SK-N-SH (cell line): ENCODE measurements at regions not wholly inside any gene's neighbourhood (a gene's known extent, or its start where the extent isn't known, plus 50 kb on each side); places are given as distances from the start of the nearest gene placed in this dataset.
A peak's percentile ranks its signal among the peaks of the same experiment; 100 is the strongest.

ENCODE experiments used
- CHD2 ChIP-seq: fragments of 150-350 bp; IDR thresholded peaks from 2 replicates; pipeline ENCODE4 v1.6.1; 2018; ENCODE audit warnings: low read length; ENCODE audit not compliant: partially characterized antibody
- EP300 ChIP-seq, 2 experiments: IDR thresholded peaks; 2 replicates each; pipeline versions ENCODE4 v1.4.0 to v1.6.1; 2012; ENCODE audit warnings: borderline replicate concordance in 1 of 2, low read depth in 1 of 2, low read length in 1 of 2
- FOXJ3 ChIP-seq: sonication (generic); formaldehyde crosslinking; IDR thresholded peaks from 2 replicates; pipeline ENCODE4 v1.5.1; 2020; ENCODE audit warnings: mild to moderate bottlenecking, missing genetic modification reagents
- GABPA ChIP-seq: IDR thresholded peaks from 2 replicates; pipeline ENCODE4 v1.4.0; 2012; ENCODE audit warnings: low read depth, mild to moderate bottlenecking
- JUND ChIP-seq: IDR thresholded peaks from 2 replicates; pipeline ENCODE4 v1.4.0; 2012
- NRF1 ChIP-seq: IDR thresholded peaks from 2 replicates; pipeline ENCODE4 v1.6.1; 2012; ENCODE audit warnings: low read depth, mild to moderate bottlenecking, low read length
- POLR2AphosphoS5 ChIP-seq: IDR thresholded peaks from 2 replicates; pipeline ENCODE4 v1.6.1; 2012; ENCODE audit warnings: low read depth, low read length
- RXRA ChIP-seq: IDR thresholded peaks from 2 replicates; pipeline ENCODE4 v1.4.0; 2012; ENCODE audit warnings: low read depth, mild to moderate bottlenecking, borderline replicate concordance
- SIN3A ChIP-seq: IDR thresholded peaks from 2 replicates; pipeline ENCODE4 v1.6.1; 2012; ENCODE audit warnings: low read depth, mild to moderate bottlenecking, low read length, moderate library complexity, borderline replicate concordance
- TCF12 ChIP-seq: IDR thresholded peaks from 2 replicates; pipeline ENCODE4 v1.4.0; 2012
- TEAD4 ChIP-seq: IDR thresholded peaks from 2 replicates; pipeline ENCODE4 v1.4.0; 2012; ENCODE audit warnings: mild to moderate bottlenecking, borderline replicate concordance; ENCODE audit not compliant: insufficient read depth
- YY1 ChIP-seq: IDR thresholded peaks from 2 replicates; pipeline ENCODE4 v1.4.0; 2012; ENCODE audit warnings: low read depth, mild to moderate bottlenecking
- TF ChIP-seq, protein P1 (sequence below): fragments of 150-350 bp; IDR thresholded peaks from 2 replicates; pipeline ENCODE4 v1.6.1; 2016; ENCODE audit warnings: mild to moderate bottlenecking, low read depth, low read length
- TF ChIP-seq, protein P2 (sequence below): IDR thresholded peaks from 2 replicates; pipeline ENCODE4; 2012
- TF ChIP-seq, protein P3 (sequence below): fragments of 200-600 bp; sonication (generic); IDR thresholded peaks from 2 replicates; pipeline ENCODE4 v1.6.1; 2017; ENCODE audit warnings: antibody characterized with exemption, mild to moderate bottlenecking, moderate library complexity
- TF ChIP-seq, protein P4 (sequence below): IDR thresholded peaks from 2 replicates; pipeline ENCODE4 v1.4.0; 2012; ENCODE audit warnings: low read depth, borderline replicate concordance
- TF ChIP-seq, protein P5 (sequence below): IDR thresholded peaks from 2 replicates; pipeline ENCODE4 v1.4.0; 2012; ENCODE audit warnings: low read depth, borderline replicate concordance

DNA sequence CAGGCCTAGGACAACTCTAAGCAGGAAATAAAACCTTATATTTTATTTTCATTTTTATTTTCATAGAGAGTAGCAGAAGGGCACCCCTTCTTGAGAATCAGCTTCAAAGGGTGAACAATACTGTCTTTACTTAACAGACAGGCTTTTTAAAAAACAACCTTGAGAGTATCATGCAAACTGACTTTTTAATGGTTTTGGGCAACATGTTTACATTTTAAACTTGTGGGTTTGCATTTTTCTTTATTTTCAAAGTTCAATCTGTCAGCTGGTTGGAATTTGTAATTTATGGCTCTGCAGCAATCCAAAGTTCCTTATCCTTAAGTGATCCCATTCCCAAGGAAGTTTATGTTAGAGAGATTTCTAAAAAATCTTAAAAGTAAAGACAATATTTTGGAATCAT, 392.3 kb upstream of the ADAMTS5 start (continued):
- TF ChIP-seq, protein P1, sequence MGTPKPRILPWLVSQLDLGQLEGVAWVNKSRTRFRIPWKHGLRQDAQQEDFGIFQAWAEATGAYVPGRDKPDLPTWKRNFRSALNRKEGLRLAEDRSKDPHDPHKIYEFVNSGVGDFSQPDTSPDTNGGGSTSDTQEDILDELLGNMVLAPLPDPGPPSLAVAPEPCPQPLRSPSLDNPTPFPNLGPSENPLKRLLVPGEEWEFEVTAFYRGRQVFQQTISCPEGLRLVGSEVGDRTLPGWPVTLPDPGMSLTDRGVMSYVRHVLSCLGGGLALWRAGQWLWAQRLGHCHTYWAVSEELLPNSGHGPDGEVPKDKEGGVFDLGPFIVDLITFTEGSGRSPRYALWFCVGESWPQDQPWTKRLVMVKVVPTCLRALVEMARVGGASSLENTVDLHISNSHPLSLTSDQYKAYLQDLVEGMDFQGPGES: no peak
- no peak for TF ChIP-seq FOXJ3 (CRISPR knock-in tag)
- no peak for TF ChIP-seq NRF1
- TF ChIP-seq, protein P2, sequence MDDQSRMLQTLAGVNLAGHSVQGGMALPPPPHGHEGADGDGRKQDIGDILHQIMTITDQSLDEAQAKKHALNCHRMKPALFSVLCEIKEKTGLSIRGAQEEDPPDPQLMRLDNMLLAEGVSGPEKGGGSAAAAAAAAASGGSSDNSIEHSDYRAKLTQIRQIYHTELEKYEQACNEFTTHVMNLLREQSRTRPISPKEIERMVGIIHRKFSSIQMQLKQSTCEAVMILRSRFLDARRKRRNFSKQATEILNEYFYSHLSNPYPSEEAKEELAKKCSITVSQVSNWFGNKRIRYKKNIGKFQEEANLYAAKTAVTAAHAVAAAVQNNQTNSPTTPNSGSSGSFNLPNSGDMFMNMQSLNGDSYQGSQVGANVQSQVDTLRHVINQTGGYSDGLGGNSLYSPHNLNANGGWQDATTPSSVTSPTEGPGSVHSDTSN: peak; percentile 90
- TF ChIP-seq TCF12: peak; percentile 82
- TF ChIP-seq TEAD4: peak; percentile 47; the same call in 1 of the 2 replicates
- peak; percentile 57 for TF ChIP-seq JUND
- TF ChIP-seq YY1: no peak
- TF ChIP-seq, protein P3, sequence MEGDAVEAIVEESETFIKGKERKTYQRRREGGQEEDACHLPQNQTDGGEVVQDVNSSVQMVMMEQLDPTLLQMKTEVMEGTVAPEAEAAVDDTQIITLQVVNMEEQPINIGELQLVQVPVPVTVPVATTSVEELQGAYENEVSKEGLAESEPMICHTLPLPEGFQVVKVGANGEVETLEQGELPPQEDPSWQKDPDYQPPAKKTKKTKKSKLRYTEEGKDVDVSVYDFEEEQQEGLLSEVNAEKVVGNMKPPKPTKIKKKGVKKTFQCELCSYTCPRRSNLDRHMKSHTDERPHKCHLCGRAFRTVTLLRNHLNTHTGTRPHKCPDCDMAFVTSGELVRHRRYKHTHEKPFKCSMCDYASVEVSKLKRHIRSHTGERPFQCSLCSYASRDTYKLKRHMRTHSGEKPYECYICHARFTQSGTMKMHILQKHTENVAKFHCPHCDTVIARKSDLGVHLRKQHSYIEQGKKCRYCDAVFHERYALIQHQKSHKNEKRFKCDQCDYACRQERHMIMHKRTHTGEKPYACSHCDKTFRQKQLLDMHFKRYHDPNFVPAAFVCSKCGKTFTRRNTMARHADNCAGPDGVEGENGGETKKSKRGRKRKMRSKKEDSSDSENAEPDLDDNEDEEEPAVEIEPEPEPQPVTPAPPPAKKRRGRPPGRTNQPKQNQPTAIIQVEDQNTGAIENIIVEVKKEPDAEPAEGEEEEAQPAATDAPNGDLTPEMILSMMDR: no peak
- TF ChIP-seq GABPA: no peak
- TF ChIP-seq, protein P4, sequence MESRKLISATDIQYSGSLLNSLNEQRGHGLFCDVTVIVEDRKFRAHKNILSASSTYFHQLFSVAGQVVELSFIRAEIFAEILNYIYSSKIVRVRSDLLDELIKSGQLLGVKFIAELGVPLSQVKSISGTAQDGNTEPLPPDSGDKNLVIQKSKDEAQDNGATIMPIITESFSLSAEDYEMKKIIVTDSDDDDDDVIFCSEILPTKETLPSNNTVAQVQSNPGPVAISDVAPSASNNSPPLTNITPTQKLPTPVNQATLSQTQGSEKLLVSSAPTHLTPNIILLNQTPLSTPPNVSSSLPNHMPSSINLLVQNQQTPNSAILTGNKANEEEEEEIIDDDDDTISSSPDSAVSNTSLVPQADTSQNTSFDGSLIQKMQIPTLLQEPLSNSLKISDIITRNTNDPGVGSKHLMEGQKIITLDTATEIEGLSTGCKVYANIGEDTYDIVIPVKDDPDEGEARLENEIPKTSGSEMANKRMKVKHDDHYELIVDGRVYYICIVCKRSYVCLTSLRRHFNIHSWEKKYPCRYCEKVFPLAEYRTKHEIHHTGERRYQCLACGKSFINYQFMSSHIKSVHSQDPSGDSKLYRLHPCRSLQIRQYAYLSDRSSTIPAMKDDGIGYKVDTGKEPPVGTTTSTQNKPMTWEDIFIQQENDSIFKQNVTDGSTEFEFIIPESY: no peak
- TF ChIP-seq SIN3A: no peak
- peak; percentile 34 to 83; a peak in 3 of 4 replicates for TF ChIP-seq EP300 (IDR thresholded peaks at IDR 0.05; ENCODE audit: borderline replicate concordance in 1 of 2, low read depth in 1 of 2, low read length in 1 of 2)
- peak; percentile 84 for TF ChIP-seq RXRA
- TF ChIP-seq, protein P5, sequence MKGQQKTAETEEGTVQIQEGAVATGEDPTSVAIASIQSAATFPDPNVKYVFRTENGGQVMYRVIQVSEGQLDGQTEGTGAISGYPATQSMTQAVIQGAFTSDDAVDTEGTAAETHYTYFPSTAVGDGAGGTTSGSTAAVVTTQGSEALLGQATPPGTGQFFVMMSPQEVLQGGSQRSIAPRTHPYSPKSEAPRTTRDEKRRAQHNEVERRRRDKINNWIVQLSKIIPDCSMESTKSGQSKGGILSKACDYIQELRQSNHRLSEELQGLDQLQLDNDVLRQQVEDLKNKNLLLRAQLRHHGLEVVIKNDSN: no peak
- peak; percentile 57; the same call in 1 of the 2 replicates for TF ChIP-seq POLR2AphosphoS5
- TF ChIP-seq CHD2: no peak
- TF ChIP-seq, all 33 proteins: peak for 10
